Kidney (tissue), 13 donors: ENCODE measurements at regions not wholly inside any gene's neighbourhood (a gene's known extent, or its start where the extent isn't known, plus 50 kb on each side); places are given as distances from the start of the nearest gene placed in this dataset.

ENCODE experiments used
- DNase-seq, 5 donors: peaks; one replicate each; pipeline ENCODE4 v3.0.0-alpha.2; 2013 to 2020
- FAIRE-seq: peaks from 2 replicates; lab custom pipeline; 2012; peaks lifted over from hg19 to GRCh38; lab: Jason Lieb, UNC
- H3K27ac ChIP-seq, 2 donors: one replicate each; pipeline ENCODE4 v1.7.0; 2013; ENCODE audit warnings: low read depth in 2 of 2, low read length in 2 of 2, inconsistent platforms in 1 of 2
- H3K27me3 ChIP-seq: one replicate; pipeline ENCODE4 v1.7.1; 2013; ENCODE audit warnings: low read length, inconsistent platforms; ENCODE audit not compliant: control insufficient read depth, insufficient read depth
- H3K36me3 ChIP-seq, 3 donors: one replicate each; pipeline versions ENCODE4 v1.7.0 to v1.7.1; 2013; ENCODE audit warnings: low read length in 3 of 3, control low read depth in 1 of 3, inconsistent platforms in 1 of 3; ENCODE audit not compliant: insufficient read depth in 3 of 3, control insufficient read depth in 2 of 3
- H3K4me1 ChIP-seq, 3 donors: one replicate each; pipeline versions ENCODE4 v1.7.0 to v1.7.1; 2013; ENCODE audit warnings: low read length in 3 of 3, inconsistent platforms in 1 of 3, low read depth in 1 of 3; ENCODE audit not compliant: control insufficient read depth in 2 of 3, insufficient read depth in 2 of 3
- H3K4me3 ChIP-seq, 3 donors: one replicate each; pipeline versions ENCODE4 v1.7.0 to v1.8.1; 2013; ENCODE audit warnings: low read length in 3 of 3, control low read depth in 1 of 3, inconsistent platforms in 1 of 3
- H3K9ac ChIP-seq, 3 donors: one replicate each; pipeline versions ENCODE4 v1.7.0 to v1.7.1; 2013; ENCODE audit warnings: low read length in 3 of 3, control low read depth in 1 of 3, inconsistent platforms in 1 of 3
- H3K9me3 ChIP-seq, 3 donors: one replicate each; pipeline versions ENCODE4 v1.7.0 to v1.7.1; 2013; ENCODE audit warnings: low read length in 3 of 3, control low read depth in 1 of 3, inconsistent platforms in 1 of 3; ENCODE audit not compliant: control insufficient read depth in 2 of 3, insufficient read depth in 1 of 3
- intact Hi-C: fragments of 100-400 bp; cut with DNase I; formaldehyde crosslinking; loops from one replicate; pipeline ENCODE4 v1.11.1; 2022
- TF ChIP-seq, protein P1 (sequence below): IDR thresholded peaks from 3 replicates; pipeline ENCODE4 v1.5.1; 2012; ENCODE audit warnings: mild to moderate bottlenecking, moderate library complexity, borderline replicate concordance; ENCODE audit not compliant: insufficient read depth; ENCODE audit errors: extremely low read depth
- donor health status: control.
- donor health status: control.
- donor health status: control.
- donor health status: control.
- donor health status: control.
- donor health status: DM: yes; HTN: yes; CAD: no.
- donor health status: Normal renal cell carcinoma (clear cell type).

DNA sequence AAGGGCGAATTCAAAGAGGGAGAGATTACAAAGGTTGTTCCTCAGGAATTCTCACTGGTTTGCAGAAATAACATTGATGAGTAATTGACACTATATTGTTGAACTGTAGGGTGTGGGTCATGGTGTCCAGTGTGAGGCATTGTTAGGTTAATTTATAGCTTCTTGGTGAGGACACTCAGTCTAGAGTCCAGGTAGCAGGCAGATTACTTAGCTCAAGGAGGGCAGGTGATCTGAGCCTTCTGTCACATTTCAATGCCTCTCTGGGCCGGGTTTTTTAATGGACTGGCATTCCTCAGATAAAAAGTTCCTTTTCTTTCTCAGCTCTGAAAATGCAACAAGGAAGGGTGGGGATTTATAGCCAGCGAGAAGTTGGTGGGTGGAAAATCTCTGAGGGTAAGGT lies 194.2 kb upstream of the PROK2 start:
- intact Hi-C loops = no loop called here
- Histone ChIP-seq H3K9ac (no peak overlapping the region), H3K27me3 (no peaks in the 10 kb centered on the region), H3K9me3 (no peaks in the 10 kb centered on the region), H3K4me1 (peaks cover 0 to 5% (median 2%) of the 10 kb centered on the region in 3 donors), H3K4me3 (no peak overlapping the region), H3K27ac (no peak overlapping the region), H3K36me3 (no peaks in the 10 kb centered on the region)
- DNase-seq (peak in 2 of 5 donors; percentile 18 to 29), FAIRE-seq (no peak)
- TF ChIP-seq, protein P1, sequence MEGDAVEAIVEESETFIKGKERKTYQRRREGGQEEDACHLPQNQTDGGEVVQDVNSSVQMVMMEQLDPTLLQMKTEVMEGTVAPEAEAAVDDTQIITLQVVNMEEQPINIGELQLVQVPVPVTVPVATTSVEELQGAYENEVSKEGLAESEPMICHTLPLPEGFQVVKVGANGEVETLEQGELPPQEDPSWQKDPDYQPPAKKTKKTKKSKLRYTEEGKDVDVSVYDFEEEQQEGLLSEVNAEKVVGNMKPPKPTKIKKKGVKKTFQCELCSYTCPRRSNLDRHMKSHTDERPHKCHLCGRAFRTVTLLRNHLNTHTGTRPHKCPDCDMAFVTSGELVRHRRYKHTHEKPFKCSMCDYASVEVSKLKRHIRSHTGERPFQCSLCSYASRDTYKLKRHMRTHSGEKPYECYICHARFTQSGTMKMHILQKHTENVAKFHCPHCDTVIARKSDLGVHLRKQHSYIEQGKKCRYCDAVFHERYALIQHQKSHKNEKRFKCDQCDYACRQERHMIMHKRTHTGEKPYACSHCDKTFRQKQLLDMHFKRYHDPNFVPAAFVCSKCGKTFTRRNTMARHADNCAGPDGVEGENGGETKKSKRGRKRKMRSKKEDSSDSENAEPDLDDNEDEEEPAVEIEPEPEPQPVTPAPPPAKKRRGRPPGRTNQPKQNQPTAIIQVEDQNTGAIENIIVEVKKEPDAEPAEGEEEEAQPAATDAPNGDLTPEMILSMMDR = no peak

- Histone ChIP-seq H3K36me3 (no peaks in the 10 kb centered on the region), H3K9me3 (no peaks in the 10 kb centered on the region), H3K27ac (peak overlapping the region in 1 of 2 donors; percentile 43), H3K27me3 (no peaks in the 10 kb centered on the region), H3K9ac (no peak overlapping the region), H3K4me3 (no peak overlapping the region), H3K4me1 (peaks cover 0 to 5% (median 2%) of the 10 kb centered on the region in 3 donors)
- DNase-seq = peak in 3 of 5 donors; percentile 25 to 52 (median 51)
- TF ChIP-seq, protein P1 = no peak
- intact Hi-C loops = no loop called here
- FAIRE-seq = no peak
Measured at GRCh38 chr3:71978150-71978721, 193.3 kb upstream of the PROK2 start.

- Histone ChIP-seq H3K36me3 (no peaks in the 10 kb centered on the region), H3K4me3 (no peak overlapping the region), H3K9me3 (no peaks in the 10 kb centered on the region), H3K9ac (no peak overlapping the region), H3K4me1 (peaks cover 0 to 5% (median 2%) of the 10 kb centered on the region in 3 donors), H3K27ac (no peak overlapping the region), H3K27me3 (no peaks in the 10 kb centered on the region)
- DNase-seq (no peak), FAIRE-seq (no peak)
- intact Hi-C loops = no loop called here
- TF ChIP-seq, protein P1 = no peak
Measured at GRCh38 chr3:71977525-71977924, 192.6 kb upstream of the PROK2 start.

- H3K9ac ChIP-seq = no peak overlapping the region
- FAIRE-seq = no peak
- H3K4me3 ChIP-seq = no peak overlapping the region
- no peaks in the 10 kb centered on the region for H3K27me3 ChIP-seq
- peaks cover 0 to 5% (median 2%) of the 10 kb centered on the region in 3 donors for H3K4me1 ChIP-seq
- H3K27ac ChIP-seq = no peak overlapping the region
- intact Hi-C loops = no loop called here
- no peaks in the 10 kb centered on the region for H3K9me3 ChIP-seq
- no peaks in the 10 kb centered on the region for H3K36me3 ChIP-seq
- no peak for DNase-seq
- TF ChIP-seq, protein P1 = no peak
Measured at GRCh38 chr3:71975573-71975972, 190.6 kb upstream of the PROK2 start.
